ENCODE measurements at regions not wholly inside any gene's neighbourhood (a gene's known extent, or its start where the extent isn't known, plus 50 kb on each side); places are given as distances from the start of the nearest gene placed in this dataset.

DNA sequence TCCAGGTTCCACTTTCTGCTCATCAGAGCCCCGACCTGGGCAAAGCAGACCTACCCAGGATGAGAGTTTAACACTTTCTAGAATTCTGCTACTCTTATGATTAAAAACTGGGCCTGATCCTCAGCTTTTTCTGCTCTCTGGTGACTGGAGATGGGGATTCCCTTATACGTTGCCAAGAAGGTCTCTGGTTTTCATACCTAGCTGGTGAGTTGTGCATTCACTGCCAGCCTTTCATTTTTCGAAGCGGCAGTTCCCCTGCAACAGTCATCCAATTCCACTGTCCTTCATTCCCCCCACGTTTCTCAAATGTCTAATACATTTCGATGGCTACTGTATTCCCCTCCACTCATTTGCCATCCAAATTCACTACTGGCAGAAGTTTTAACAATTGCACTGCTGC, 135.3 kb downstream of the ADSS2 start:
- TF ChIP-seq FOXK2 (IDR thresholded peaks at IDR 0.05) (no peak), SUZ12 (IDR thresholded peaks at IDR 0.05) (no peak), BHLHE40 (IDR thresholded peaks at IDR 0.05; ENCODE audit: borderline replicate concordance) (no peak), FOXM1 (IDR thresholded peaks at IDR 0.05; ENCODE audit: borderline replicate concordance) (no peak), TARDBP (IDR thresholded peaks at IDR 0.05) (no peak), SP1 (IDR thresholded peaks at IDR 0.05) (no peak), L3MBTL2 (conservative IDR thresholded peaks at IDR 0.05) (no peak), LEF1 (IDR thresholded peaks at IDR 0.05; ENCODE audit: borderline replicate concordance) (no peak)
